ENCODE measurements at regions not wholly inside any gene's neighbourhood (a gene's known extent, or its start where the extent isn't known, plus 50 kb on each side); places are given as distances from the start of the nearest gene placed in this dataset.
"Not testable (repeated sequence)": the region's sequence is repeated elsewhere in the genome, so short reads cannot be mapped to it uniquely, and the experiment has no call there.

- DNase-seq (ENCODE audit: low read depth in 2 of 2), result no peak
These were observed 300.0 kb upstream of the SLC39A10 start for GRCh38 chr2:195356920-195357440.

- DNase-seq (ENCODE audit: low read depth in 2 of 2), result no peak
These were observed 301.0 kb upstream of the SLC39A10 start for GRCh38 chr2:195356026-195356425.

- no peak for DNase-seq (ENCODE audit: low read depth in 2 of 2)
These were observed 304.4 kb upstream of the SLC39A10 start for GRCh38 chr2:195352581-195352980.

GRCh38 chr2:195343942-195344530 lies 313.0 kb upstream of the SLC39A10 start:
- no peak for DNase-seq (ENCODE audit: low read depth in 2 of 2)

- DNase-seq (ENCODE audit: low read depth in 2 of 2), result no peak
These were observed 313.5 kb upstream of the SLC39A10 start for GRCh38 chr2:195343540-195343939.

- DNase-seq (ENCODE audit: low read depth in 2 of 2), result no peak
These were observed 315.0 kb upstream of the SLC39A10 start for GRCh38 chr2:195342061-195342460.

- DNase-seq (ENCODE audit: low read depth in 2 of 2), result no peak
These were observed 318.2 kb upstream of the SLC39A10 start for GRCh38 chr2:195338856-195339255.

- DNase-seq (ENCODE audit: low read depth in 2 of 2), result no peak
These were observed 319.4 kb upstream of the SLC39A10 start for GRCh38 chr2:195337597-195337996.

- DNase-seq (ENCODE audit: low read depth in 2 of 2), result no peak
These were observed 323.2 kb upstream of the SLC39A10 start for GRCh38 chr2:195333869-195334268.

- DNase-seq (ENCODE audit: low read depth in 2 of 2), result no peak
These were observed 325.1 kb upstream of the SLC39A10 start for GRCh38 chr2:195331966-195332365.

- no peak for DNase-seq (ENCODE audit: low read depth in 2 of 2)
These were observed 325.9 kb upstream of the SLC39A10 start for GRCh38 chr2:195331129-195331528.

GRCh38 chr2:195330513-195330956 lies 326.5 kb upstream of the SLC39A10 start:
- no peak for DNase-seq (ENCODE audit: low read depth in 2 of 2)

GRCh38 chr2:195329784-195330183 lies 327.2 kb upstream of the SLC39A10 start:
- DNase-seq (ENCODE audit: low read depth in 2 of 2), result not testable (repeated sequence)

GRCh38 chr2:195326537-195326936 lies 330.5 kb upstream of the SLC39A10 start:
- no peak for DNase-seq (ENCODE audit: low read depth in 2 of 2)

- no peak for DNase-seq (ENCODE audit: low read depth in 2 of 2)
These were observed 334.7 kb upstream of the SLC39A10 start for GRCh38 chr2:195322324-195322723.

GRCh38 chr2:195320413-195320973 lies 336.5 kb upstream of the SLC39A10 start:
- no peak for DNase-seq (ENCODE audit: low read depth in 2 of 2)

- DNase-seq (ENCODE audit: low read depth in 2 of 2), result no peak
These were observed 337.2 kb upstream of the SLC39A10 start for GRCh38 chr2:195319548-195320412.

- no peak for DNase-seq (ENCODE audit: low read depth in 2 of 2)
These were observed 337.9 kb upstream of the SLC39A10 start for GRCh38 chr2:195319112-195319460.

GRCh38 chr2:195318440-195319111 lies 338.4 kb upstream of the SLC39A10 start:
- DNase-seq (ENCODE audit: low read depth in 2 of 2), result peak in 1 of 2 donors; percentile 3

- no peak for DNase-seq (ENCODE audit: low read depth in 2 of 2)
These were observed 339.5 kb upstream of the SLC39A10 start for GRCh38 chr2:195317550-195317949.

GRCh38 chr2:195316486-195316885 lies 340.5 kb upstream of the SLC39A10 start:
- DNase-seq (ENCODE audit: low read depth in 2 of 2), result no peak

GRCh38 chr2:195313962-195314361 lies 343.1 kb upstream of the SLC39A10 start:
- no peak for DNase-seq (ENCODE audit: low read depth in 2 of 2)
